PC-9 (cell line): ENCODE measurements at regions not wholly inside any gene's neighbourhood (a gene's known extent, or its start where the extent isn't known, plus 50 kb on each side); places are given as distances from the start of the nearest gene placed in this dataset.

ENCODE experiments used
- BruUV-seq: library from RNA; stranded (reverse); fragments of 400-500 nt; replicated peaks from 2 replicates; lab custom pipeline; 2021; lab: Mats Ljungman, UMichigan
- CTCF ChIA-PET: fragments of 300-600 bp; sonication (Branson Sonifier 250); formaldehyde crosslinking; loops from one replicate; lab custom pipeline; 2022; ENCODE audit warnings: antibody characterized with exemption; lab: Charles Lee
- POLR2A ChIA-PET: fragments of 300-600 bp; sonication (Branson Sonifier 250); formaldehyde crosslinking; loops from one replicate; lab custom pipeline; 2022; ENCODE audit warnings: antibody characterized with exemption; ENCODE audit not compliant: unreplicated experiment; lab: Charles Lee
- DNase-seq, 2 experiments: peaks; one replicate each; pipeline versions ENCODE4 v3.0.0 to v3.0.0-alpha.2; 2015 to 2022; ENCODE audit warnings: mixed read lengths in 1 of 2
- H2AFZ ChIP-seq: fragments of 200-600 bp; sonication (generic); 2 replicates; pipeline ENCODE4 v1.8.1; 2017; ENCODE audit warnings: antibody characterized with exemption
- H3F3A ChIP-seq: fragments of 200-600 bp; sonication (generic); 2 replicates; pipeline ENCODE4 v1.8.1; 2017; ENCODE audit warnings: antibody characterized with exemption, mild to moderate bottlenecking, low read depth; ENCODE audit not compliant: insufficient read depth
- H3K27ac ChIP-seq: fragments of 200-600 bp; sonication (generic); 2 replicates; pipeline ENCODE4 v1.6.1; 2016; ENCODE audit warnings: mixed run types
- H3K27me3 ChIP-seq: fragments of 200-600 bp; sonication (generic); 2 replicates; pipeline ENCODE4 v1.6.1; 2016; ENCODE audit warnings: low read depth, mixed run types; ENCODE audit not compliant: insufficient read depth
- H3K36me3 ChIP-seq: fragments of 200-600 bp; sonication (generic); 2 replicates; pipeline ENCODE4 v1.6.1; 2016; ENCODE audit warnings: low read depth, mixed run types
- H3K4me1 ChIP-seq: fragments of 200-600 bp; sonication (generic); replicated peaks from 2 replicates; pipeline ENCODE4 v1.6.1; 2016; ENCODE audit warnings: mixed run types; ENCODE audit not compliant: insufficient read depth
- H3K4me2 ChIP-seq: fragments of 200-600 bp; sonication (generic); 2 replicates; pipeline ENCODE4 v1.6.1; 2017; ENCODE audit warnings: mixed run types
- H3K4me3 ChIP-seq: fragments of 200-600 bp; sonication (generic); 2 replicates; pipeline ENCODE4 v1.6.1; 2016; ENCODE audit warnings: mixed run types
- H3K79me2 ChIP-seq: fragments of 200-600 bp; sonication (generic); 2 replicates; pipeline ENCODE4 v1.6.1; 2017; ENCODE audit warnings: low read depth, mixed run types
- H3K9me2 ChIP-seq: fragments of 200-600 bp; sonication (generic); 2 replicates; pipeline ENCODE4 v1.8.1; 2017; ENCODE audit warnings: mild to moderate bottlenecking; ENCODE audit not compliant: insufficient read depth
- H3K9me3 ChIP-seq: fragments of 200-600 bp; sonication (generic); 2 replicates; pipeline ENCODE4 v1.8.1; 2016; ENCODE audit warnings: low read depth; ENCODE audit not compliant: insufficient read depth
- H4K20me1 ChIP-seq: fragments of 200-600 bp; sonication (generic); 2 replicates; pipeline ENCODE4 v1.8.1; 2017; ENCODE audit not compliant: insufficient read depth
- EZH2 ChIP-seq: fragments of 200-600 bp; sonication (generic); IDR thresholded peaks from 2 replicates; pipeline ENCODE4 v1.8.0; 2017; ENCODE audit warnings: antibody characterized with exemption, low read depth
- intact Hi-C: fragments of 100-400 bp; cut with micrococcal nuclease; formaldehyde crosslinking; loops from one replicate; pipeline ENCODE4 v1.10.0; 2022; ENCODE audit not compliant: unreplicated experiment
- TF ChIP-seq, protein P1 (sequence below): fragments of 200-600 bp; sonication (generic); conservative IDR thresholded peaks from 2 replicates; pipeline ENCODE4 v1.6.1; 2017; ENCODE audit warnings: mixed run types, antibody characterized with exemption, mild to moderate bottlenecking, moderate library complexity

DNA sequence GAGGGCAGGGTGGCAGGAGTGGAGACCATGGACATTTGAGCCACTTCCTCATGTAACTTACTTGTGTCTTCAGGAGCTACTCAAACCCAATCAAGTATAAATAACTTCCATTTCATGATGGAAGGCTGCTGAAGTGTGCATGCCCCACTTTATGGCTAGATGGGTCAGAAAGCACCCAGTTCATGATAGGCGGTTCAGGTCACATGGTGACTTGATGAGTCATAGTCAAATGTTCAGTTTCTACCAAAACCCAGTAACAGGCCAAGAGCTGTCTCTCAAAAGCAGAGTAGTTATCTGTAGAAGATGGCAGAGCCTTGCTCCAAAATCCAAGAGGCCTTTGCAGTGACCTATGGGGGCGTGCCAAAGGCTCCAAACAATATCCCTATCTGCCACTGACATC lies 133.7 kb upstream of the TENT5A start:
- Histone ChIP-seq H3K27ac (no peak overlapping the region), H3K9me3 (no peaks in the 10 kb centered on the region), H3K27me3 (no peaks in the 10 kb centered on the region), H3F3A (no peaks in the 10 kb centered on the region), H3K79me2 (no peaks in the 10 kb centered on the region), H3K4me2 (no peak overlapping the region), H4K20me1 (no peaks in the 10 kb centered on the region), H3K4me3 (no peak overlapping the region), H2AFZ (no peak overlapping the region), H3K36me3 (no peaks in the 10 kb centered on the region), H3K4me1 (no peaks in the 10 kb centered on the region), H3K9me2 (no peaks in the 10 kb centered on the region)
- no peak for DNase-seq
- ChIA-PET POLR2A (interaction anchor here (0.6 kb wide), 1 partner anchor 8 kb away, joined by 3 read pairs; no protein-coding TSS in a partner anchor), CTCF (no interaction called here)
- TF ChIP-seq, protein P1, sequence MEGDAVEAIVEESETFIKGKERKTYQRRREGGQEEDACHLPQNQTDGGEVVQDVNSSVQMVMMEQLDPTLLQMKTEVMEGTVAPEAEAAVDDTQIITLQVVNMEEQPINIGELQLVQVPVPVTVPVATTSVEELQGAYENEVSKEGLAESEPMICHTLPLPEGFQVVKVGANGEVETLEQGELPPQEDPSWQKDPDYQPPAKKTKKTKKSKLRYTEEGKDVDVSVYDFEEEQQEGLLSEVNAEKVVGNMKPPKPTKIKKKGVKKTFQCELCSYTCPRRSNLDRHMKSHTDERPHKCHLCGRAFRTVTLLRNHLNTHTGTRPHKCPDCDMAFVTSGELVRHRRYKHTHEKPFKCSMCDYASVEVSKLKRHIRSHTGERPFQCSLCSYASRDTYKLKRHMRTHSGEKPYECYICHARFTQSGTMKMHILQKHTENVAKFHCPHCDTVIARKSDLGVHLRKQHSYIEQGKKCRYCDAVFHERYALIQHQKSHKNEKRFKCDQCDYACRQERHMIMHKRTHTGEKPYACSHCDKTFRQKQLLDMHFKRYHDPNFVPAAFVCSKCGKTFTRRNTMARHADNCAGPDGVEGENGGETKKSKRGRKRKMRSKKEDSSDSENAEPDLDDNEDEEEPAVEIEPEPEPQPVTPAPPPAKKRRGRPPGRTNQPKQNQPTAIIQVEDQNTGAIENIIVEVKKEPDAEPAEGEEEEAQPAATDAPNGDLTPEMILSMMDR, result no peak
- no peak for TF ChIP-seq EZH2
- intact Hi-C loops, result no loop called here
- no TSS peak for BruUV-seq

DNA sequence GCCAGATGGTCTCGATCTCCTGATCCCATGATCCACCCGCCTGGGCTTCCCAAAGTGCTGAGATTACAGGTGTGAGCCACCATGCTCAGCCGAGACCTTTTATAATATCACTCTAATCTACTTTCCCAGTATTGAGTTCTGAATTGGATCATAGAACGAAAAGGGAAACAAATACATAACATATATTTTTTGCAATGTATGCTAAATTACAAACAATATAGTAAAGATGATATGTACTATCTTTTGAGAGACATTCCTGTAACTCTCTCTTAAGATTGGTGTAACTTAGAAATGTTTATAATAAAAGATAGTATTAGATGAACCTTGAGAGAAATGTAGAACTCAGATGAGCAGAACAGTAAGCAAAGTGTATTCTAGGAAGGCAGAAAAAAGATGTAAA lies 129.2 kb upstream of the TENT5A start:
- no peaks in the 10 kb centered on the region for H3K36me3 ChIP-seq
- BruUV-seq, result no TSS peak
- ChIA-PET CTCF (no interaction called here), POLR2A (no interaction called here)
- intact Hi-C loops, result no loop called here
- H3F3A ChIP-seq, result no peaks in the 10 kb centered on the region
- H3K4me2 ChIP-seq, result no peak overlapping the region
- no peaks in the 10 kb centered on the region for H3K79me2 ChIP-seq
- no peak overlapping the region for H2AFZ ChIP-seq
- no peak overlapping the region for H3K27ac ChIP-seq
- no peak overlapping the region for H3K4me3 ChIP-seq
- no peaks in the 10 kb centered on the region for H4K20me1 ChIP-seq
- no peaks in the 10 kb centered on the region for H3K9me3 ChIP-seq
- no peaks in the 10 kb centered on the region for H3K4me1 ChIP-seq
- TF ChIP-seq EZH2, result no peak
- TF ChIP-seq, protein P1, result no peak
- no peaks in the 10 kb centered on the region for H3K9me2 ChIP-seq
- no peak for DNase-seq
- H3K27me3 ChIP-seq, result no peaks in the 10 kb centered on the region

DNA sequence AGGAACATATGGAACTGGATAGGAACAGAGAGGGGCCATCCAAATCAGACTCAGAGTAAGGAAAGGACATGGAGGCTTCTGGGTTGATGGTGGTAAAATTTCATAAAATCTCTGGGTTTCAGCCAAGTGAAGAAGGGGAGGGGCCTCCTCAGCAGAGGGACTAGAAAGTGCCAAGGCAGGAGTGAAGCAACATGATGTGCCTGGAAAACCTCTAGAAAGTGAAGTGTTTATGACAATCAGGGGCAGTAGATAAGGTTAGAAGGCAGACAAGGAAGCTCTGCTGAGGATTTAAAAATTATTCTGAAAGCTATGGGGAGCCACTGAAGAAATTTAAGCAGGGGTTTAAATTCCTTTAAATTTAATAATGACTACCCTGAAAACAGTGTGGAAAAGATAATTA lies 126.0 kb upstream of the TENT5A start:
- TF ChIP-seq, protein P1, result no peak
- no peak for TF ChIP-seq EZH2
- Histone ChIP-seq H3F3A (no peaks in the 10 kb centered on the region), H2AFZ (no peak overlapping the region), H3K36me3 (no peaks in the 10 kb centered on the region), H3K4me2 (no peak overlapping the region), H3K79me2 (no peaks in the 10 kb centered on the region), H3K4me3 (no peak overlapping the region), H4K20me1 (no peaks in the 10 kb centered on the region), H3K27me3 (no peaks in the 10 kb centered on the region), H3K9me3 (no peaks in the 10 kb centered on the region), H3K9me2 (no peaks in the 10 kb centered on the region), H3K4me1 (no peaks in the 10 kb centered on the region), H3K27ac (no peak overlapping the region)
- no peak for DNase-seq
- no TSS peak for BruUV-seq
- intact Hi-C loops, result no loop called here
- ChIA-PET CTCF (no interaction called here), POLR2A (no interaction called here)
